HCT116 (cell line): ENCODE measurements at regions not wholly inside any gene's neighbourhood (a gene's known extent, or its start where the extent isn't known, plus 50 kb on each side); places are given as distances from the start of the nearest gene placed in this dataset.

ENCODE experiments used
- CTCF ChIP-seq, 3 experiments: fragments of 200-600 bp in 1 of 3; sonication (generic) in 1 of 3; IDR thresholded peaks in 2 of 3; conservative IDR thresholded peaks in 1 of 3; 2 replicates each; pipeline ENCODE4 v1.5.1; 2012 to 2017; ENCODE audit warnings: low read depth in 2 of 3, low read length in 2 of 3, antibody characterized with exemption in 1 of 3, borderline replicate concordance in 1 of 3, control low read depth in 1 of 3, mild to moderate bottlenecking in 1 of 3, mixed read lengths in 1 of 3, mixed run types in 1 of 3, moderate library complexity in 1 of 3; ENCODE audit not compliant: insufficient read depth in 1 of 3
- MAX ChIP-seq: IDR thresholded peaks from 2 replicates; pipeline ENCODE4 v1.6.1; 2012
- POLR2A ChIP-seq: IDR thresholded peaks from 2 replicates; pipeline ENCODE4 v1.7.0; 2011; ENCODE audit warnings: borderline replicate concordance; ENCODE audit not compliant: insufficient read depth, insufficient read length; ENCODE audit errors: extremely low read depth
- SRF ChIP-seq: IDR thresholded peaks from 2 replicates; pipeline ENCODE4 v1.6.1; 2012; ENCODE audit warnings: low read depth

DNA sequence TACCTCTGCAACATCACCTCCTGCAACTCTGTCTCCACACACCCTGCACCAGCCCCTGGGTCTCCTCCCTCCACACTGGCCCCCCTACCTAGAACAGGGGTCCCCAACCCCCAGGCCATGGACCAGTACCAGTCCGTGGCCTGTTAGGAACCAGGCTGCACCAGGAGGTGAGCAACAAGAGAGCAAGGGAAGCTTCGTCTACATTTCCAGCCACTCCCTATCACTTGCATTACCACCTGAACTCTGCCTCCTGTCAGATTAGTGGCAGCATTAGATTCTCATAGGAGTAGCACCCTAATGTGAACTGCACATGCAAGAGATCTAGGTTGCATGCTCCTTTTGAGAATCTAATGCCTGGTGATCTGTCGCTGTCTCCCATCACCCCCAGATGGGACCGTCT, 108.8 kb upstream of the WDR11 start:
- TF ChIP-seq POLR2A (no peak), CTCF (IDR thresholded peaks at IDR 0.05 in 2 of 3, conservative IDR thresholded peaks at IDR 0.05 in 1 of 3; ENCODE audit: borderline replicate concordance in 1 of 3, insufficient read depth in 1 of 3, low read depth in 2 of 3, low read length in 2 of 3) (no peak), MAX (no peak), SRF (no peak)
